ENCODE measurements at regions not wholly inside any gene's neighbourhood (a gene's known extent, or its start where the extent isn't known, plus 50 kb on each side); places are given as distances from the start of the nearest gene placed in this dataset.

DNA sequence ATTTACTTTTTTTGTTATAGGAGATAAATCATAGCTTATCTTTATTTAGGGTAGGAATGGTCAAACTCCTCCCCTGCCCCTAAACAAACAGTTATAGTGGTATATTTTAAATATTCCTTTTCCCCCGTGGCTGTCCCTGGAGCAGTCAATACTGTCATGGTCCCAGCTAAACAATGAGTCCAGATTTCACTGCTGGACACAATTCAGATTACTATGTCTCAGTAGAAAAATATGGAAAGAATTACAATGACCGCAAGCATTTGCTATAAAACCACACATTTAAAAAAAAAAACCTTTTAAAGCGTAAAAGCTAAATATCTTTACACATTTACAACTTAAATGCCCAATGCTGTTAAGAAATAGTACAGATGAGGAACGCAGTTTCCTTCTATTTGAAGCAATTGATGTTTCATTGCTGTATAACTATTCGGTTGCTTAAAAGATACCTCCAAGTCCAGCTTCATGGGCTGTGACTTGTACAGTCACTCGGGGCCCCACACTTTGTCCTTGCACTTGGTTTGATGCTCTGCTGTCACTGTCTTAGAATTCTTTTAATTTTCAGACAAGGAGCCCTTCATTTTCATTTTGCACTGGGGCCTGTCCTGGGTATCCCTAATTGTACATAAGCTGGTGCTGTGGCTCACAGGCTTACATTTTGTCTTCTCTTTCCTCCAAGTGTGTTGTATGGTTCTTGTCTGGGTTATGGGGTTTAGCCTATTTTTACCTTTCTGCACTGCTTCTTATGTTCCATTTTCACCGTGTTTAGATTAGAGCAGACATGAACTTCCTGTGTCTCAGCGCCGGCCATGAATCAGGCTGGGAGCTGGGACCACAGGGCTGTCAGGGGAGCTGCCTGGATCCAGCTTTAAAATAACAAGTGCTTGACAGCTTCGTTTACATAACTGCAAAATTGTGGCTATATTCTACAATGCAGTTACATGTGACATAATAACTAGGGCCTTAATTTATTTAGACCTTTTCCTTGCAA, 530.2 kb upstream of the FZD8 start:
- TF ChIP-seq, protein P1, sequence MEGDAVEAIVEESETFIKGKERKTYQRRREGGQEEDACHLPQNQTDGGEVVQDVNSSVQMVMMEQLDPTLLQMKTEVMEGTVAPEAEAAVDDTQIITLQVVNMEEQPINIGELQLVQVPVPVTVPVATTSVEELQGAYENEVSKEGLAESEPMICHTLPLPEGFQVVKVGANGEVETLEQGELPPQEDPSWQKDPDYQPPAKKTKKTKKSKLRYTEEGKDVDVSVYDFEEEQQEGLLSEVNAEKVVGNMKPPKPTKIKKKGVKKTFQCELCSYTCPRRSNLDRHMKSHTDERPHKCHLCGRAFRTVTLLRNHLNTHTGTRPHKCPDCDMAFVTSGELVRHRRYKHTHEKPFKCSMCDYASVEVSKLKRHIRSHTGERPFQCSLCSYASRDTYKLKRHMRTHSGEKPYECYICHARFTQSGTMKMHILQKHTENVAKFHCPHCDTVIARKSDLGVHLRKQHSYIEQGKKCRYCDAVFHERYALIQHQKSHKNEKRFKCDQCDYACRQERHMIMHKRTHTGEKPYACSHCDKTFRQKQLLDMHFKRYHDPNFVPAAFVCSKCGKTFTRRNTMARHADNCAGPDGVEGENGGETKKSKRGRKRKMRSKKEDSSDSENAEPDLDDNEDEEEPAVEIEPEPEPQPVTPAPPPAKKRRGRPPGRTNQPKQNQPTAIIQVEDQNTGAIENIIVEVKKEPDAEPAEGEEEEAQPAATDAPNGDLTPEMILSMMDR (IDR thresholded peaks at IDR 0.05; ENCODE audit: insufficient read depth, low read depth, low read length) = no peak
- no peak for TF ChIP-seq EZH2 (IDR thresholded peaks at IDR 0.05; ENCODE audit: insufficient read depth, low read length)

Measured in astrocyte (in vitro differentiated cells and primary cell).